GM12865 (cell line): ENCODE measurements at regions not wholly inside any gene's neighbourhood (a gene's known extent, or its start where the extent isn't known, plus 50 kb on each side); places are given as distances from the start of the nearest gene placed in this dataset.
"Not testable (repeated sequence)": the region's sequence is repeated elsewhere in the genome, so short reads cannot be mapped to it uniquely, and the experiment has no call there.

ENCODE experiments used
- DNase-seq: peaks from one replicate; pipeline ENCODE4 v3.0.0; 2010; ENCODE audit warnings: low read depth
- H3K4me3 ChIP-seq: 2 replicates; pipeline ENCODE4 v1.5.1; 2011; ENCODE audit warnings: mild to moderate bottlenecking, low read depth, low read length, control low read depth
- TF ChIP-seq, protein P1 (sequence below): IDR thresholded peaks from 2 replicates; pipeline ENCODE4 v1.5.1; 2011; ENCODE audit warnings: low read length, control low read depth, low read depth, inconsistent platforms; ENCODE audit not compliant: insufficient read depth; ENCODE audit errors: missing control alignments

DNA sequence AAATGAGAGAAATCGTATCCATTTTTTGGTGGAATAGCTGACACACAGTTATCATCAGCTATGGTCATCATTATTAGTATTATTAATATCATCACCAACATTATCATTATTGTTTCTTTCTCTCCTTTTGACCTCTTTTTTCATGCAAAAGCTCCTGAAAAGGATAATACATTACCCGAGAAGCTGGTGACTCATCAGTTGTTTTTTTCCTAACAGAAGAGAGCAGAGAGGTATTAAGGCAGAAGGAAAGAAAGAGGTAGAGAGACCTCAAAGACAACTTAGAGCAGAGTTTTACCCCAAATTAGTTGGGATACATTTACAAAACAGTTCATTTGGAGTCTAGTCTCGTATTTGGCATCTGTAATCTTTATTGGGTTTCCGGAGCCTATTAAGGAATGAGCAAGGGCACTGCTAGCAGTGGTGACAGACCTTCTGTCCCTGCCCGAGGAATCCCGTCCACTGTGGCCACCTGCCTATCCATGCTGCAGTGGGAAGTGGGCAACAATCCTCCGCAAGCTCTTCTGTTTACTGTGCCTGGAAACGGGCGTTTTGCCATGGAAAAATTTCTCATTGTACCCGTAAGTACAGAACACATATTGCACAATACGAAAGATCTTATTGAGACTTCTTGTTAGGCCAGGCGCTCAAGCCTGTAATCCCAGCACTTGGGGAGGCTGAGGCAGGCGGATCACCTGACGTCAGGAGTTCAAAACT lies 170.0 kb upstream of the MKLN1 start:
- DNase-seq = no peak
- H3K4me3 ChIP-seq = no peak overlapping the region
- TF ChIP-seq, protein P1, sequence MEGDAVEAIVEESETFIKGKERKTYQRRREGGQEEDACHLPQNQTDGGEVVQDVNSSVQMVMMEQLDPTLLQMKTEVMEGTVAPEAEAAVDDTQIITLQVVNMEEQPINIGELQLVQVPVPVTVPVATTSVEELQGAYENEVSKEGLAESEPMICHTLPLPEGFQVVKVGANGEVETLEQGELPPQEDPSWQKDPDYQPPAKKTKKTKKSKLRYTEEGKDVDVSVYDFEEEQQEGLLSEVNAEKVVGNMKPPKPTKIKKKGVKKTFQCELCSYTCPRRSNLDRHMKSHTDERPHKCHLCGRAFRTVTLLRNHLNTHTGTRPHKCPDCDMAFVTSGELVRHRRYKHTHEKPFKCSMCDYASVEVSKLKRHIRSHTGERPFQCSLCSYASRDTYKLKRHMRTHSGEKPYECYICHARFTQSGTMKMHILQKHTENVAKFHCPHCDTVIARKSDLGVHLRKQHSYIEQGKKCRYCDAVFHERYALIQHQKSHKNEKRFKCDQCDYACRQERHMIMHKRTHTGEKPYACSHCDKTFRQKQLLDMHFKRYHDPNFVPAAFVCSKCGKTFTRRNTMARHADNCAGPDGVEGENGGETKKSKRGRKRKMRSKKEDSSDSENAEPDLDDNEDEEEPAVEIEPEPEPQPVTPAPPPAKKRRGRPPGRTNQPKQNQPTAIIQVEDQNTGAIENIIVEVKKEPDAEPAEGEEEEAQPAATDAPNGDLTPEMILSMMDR = no peak

DNA sequence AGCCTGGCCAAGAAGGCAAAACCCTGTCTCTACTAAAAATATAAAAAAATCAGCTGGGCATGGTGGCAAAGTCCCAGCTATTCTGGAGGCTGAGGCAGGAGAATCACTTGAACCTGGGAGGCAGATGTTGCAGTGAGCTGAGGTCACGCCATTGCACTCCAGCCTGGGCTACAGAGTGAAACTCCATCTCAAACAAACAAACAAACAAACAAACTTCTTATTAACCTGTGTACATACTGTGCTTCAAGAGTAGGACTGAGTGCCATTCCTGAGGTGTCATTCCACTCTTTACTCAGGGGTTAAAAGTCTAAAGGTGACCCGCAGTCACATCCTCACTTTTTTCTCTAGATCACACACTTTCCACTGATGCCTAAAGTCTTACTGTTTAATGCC lies 169.4 kb upstream of the MKLN1 start:
- not testable (repeated sequence) for H3K4me3 ChIP-seq, DNase-seq

DNA sequence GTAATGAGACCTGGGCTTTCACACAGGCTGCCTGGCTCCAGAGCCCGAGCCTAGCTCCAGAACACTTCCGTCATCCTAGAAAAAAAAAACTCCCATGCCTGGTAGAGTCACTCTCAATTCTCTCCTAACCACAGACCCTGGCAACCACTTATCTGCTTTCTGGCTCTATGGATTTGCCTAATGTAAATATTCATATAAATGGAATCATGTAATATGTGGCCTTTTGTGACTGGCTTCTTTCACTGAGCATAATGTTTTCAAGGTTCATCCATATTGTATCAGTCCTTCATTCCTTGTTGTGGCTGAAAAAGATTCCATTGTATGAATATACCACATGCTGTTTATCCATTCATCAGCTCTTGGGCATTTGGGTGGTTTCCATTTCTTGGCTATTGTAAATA lies 167.7 kb upstream of the MKLN1 start:
- no peak for DNase-seq

DNA sequence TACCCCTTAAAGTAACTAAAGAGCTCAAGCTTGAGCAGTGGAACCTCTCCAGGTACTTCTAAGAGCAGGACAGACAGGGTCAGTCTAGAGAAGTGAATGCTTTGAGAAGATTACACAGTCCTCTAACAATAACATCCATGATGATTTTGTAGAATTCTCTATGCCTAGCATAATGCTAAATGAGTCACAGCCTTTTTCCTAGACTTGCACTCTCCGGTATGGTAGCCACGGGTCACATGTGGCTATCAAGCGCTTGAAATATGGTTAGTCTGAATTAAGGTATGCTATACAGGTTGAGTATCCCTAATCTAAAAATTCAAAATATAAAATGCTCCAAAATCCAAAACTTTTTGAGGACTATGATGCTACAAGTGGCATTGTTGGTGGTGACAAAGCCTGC lies 166.6 kb upstream of the MKLN1 start:
- DNase-seq = no peak
- TF ChIP-seq, protein P1 = no peak
- H3K4me3 ChIP-seq = no peak overlapping the region

More for the DNA sequence above, 167.7 kb upstream of the MKLN1 start:
- TF ChIP-seq, protein P1 = no peak
- H3K4me3 ChIP-seq = no peak overlapping the region

DNA sequence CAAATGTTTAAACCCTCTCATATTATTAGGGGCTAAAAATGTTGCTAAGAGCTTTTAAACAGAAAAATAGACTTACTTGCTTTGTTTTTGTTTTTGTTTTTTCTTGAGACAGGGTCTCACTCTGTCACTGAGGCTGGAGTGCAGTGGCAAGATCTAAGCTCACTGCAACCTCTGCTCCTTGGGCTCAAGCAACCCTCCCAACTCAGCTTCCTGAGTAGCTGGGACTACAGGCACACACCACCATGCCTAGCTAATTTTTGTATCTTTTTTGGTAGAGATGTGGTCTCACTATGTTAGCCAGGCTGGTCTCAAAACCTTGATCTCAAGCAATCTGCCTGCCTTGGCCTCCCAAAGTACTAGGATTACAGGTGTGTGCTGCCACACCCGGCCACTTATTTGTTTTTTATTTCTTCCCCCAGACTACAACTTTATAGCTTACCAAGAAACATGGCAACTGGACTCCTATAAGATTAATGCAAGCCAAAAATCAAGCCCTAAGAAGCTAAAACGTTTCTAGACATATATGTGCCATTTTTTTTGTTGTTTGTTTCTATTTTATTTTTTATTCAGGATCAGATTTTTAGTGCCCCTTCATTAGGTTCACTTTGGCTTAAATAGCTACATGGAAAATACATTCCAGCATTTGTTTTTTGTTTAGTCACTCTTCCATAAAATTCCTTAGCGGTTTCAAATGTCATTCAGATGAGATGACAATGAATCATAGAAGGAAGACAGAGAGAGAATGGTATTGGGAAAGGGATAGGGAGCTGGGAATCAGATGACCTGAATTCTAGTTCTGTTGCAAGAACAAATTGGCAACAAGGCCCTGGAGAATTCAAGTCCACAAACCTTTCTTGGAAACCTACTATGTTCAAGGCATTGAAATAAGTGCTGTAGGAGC lies 163.4 kb upstream of the MKLN1 start:
- TF ChIP-seq, protein P1 = no peak
- no peak overlapping the region for H3K4me3 ChIP-seq
- no peak for DNase-seq

DNA sequence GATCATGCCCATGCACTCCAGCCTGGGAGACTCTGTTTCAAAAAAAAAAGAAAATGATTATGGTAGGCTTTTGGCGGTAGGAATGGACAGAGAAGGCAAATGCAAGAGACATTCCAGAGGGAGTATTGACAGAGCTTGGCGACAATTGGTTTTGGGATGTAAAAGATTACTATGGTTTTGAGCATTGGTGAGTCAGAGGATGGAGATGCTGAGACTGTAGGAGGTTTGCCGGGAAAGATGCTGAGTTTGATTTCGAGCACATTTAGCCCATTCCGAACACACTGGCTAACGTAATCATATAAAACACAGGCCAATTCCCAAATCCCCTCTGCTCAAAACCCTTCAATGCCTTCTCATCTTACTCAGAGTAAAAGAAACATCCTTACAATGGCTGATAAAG lies 161.6 kb upstream of the MKLN1 start:
- no peak for DNase-seq
- no peak overlapping the region for H3K4me3 ChIP-seq
- TF ChIP-seq, protein P1 = no peak

DNA sequence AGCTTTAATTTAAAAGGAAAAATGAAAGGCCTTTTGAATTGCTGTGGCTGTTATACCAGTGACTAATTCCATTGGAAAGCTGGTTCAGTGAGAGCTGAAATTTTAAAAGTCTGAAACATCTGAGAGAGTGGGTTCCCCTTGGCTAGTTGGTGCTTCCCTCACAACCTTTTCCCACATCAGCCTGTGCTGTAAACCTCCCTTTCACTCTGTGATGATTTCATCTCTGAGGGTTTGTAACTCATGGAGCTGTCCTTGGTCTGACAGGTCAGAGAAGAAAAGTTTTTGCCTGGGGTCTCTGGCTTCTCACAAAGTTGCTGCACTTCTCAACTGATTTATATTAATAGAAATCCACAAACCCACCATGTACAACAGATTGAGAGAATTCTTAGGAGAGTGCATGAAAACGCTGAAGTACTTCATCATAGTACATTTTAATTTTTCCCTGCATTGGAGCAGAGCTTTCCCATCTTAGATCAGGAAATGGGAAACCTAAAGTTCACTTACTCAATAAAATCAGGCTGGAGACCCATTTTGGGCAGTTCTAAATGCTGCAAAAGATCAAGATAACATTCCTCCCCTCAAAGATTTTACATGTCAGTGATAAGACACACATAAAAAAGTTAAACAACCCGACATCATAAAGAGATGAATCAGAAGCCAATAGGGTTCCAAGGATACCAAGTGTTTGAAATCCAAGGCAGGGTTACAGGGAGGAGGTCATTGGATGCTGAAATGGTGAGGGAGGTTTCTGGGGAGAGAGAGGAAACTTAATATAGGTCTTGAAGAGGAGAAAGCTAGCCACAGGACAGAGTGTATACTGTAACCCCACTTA lies 157.0 kb upstream of the MKLN1 start:
- H3K4me3 ChIP-seq = no peak overlapping the region
- no peak for DNase-seq
- TF ChIP-seq, protein P1 = no peak
